ENCODE measurements at regions not wholly inside any gene's neighbourhood (a gene's known extent, or its start where the extent isn't known, plus 50 kb on each side); places are given as distances from the start of the nearest gene placed in this dataset.

- 96 to 100% methylated on average over 1 of the region's 1 CpG for WGBS, 2 experiments (ENCODE audit: insufficient coverage in 1 of 2, insufficient read length in 1 of 2)
- H3K4me1 Mint-ChIP-seq, result peaks cover 14% of the 10 kb centered on the region
- no peak for TF ChIP-seq CTCF (conservative IDR thresholded peaks at IDR 0.05)
- Histone ChIP-seq H3K4me3 (ENCODE audit: low read length) (no peak overlapping the region), H3K4me1 (ENCODE audit: control insufficient read depth, insufficient read depth, low read length) (no peaks in the 10 kb centered on the region), H3K36me3 (ENCODE audit: control insufficient read depth, insufficient read depth, low read length) (no peaks in the 10 kb centered on the region), H3K9ac (ENCODE audit: extremely low read depth, low read length, poor library complexity, severe bottlenecking) (no peak overlapping the region), H3K27ac (ENCODE audit: low read depth, low read length) (no peak overlapping the region), H3K27me3 (ENCODE audit: control insufficient read depth, insufficient read depth, low read length, poor library complexity, severe bottlenecking) (no peaks in the 10 kb centered on the region), H3K9me3 (ENCODE audit: control insufficient read depth, low read length) (peaks cover 4% of the 10 kb centered on the region)
- H3K36me3 Mint-ChIP-seq (ENCODE audit: low read depth), result no peaks in the 10 kb centered on the region
- no peaks in the 10 kb centered on the region for H3K27me3 Mint-ChIP-seq (ENCODE audit: insufficient read depth)
- H3K4me3 Mint-ChIP-seq, result no peak overlapping the region
- DNase-seq, result no peak
- no peak overlapping the region for H3K27ac Mint-ChIP-seq
- no peaks in the 10 kb centered on the region for H3K9me3 Mint-ChIP-seq
Observed at GRCh38 chr1:208420696-208421095, 176.5 kb upstream of the PLXNA2 start.

- Histone ChIP-seq H3K27me3 (ENCODE audit: control insufficient read depth, insufficient read depth, low read length, poor library complexity, severe bottlenecking) (no peaks in the 10 kb centered on the region), H3K4me1 (ENCODE audit: control insufficient read depth, insufficient read depth, low read length) (no peaks in the 10 kb centered on the region), H3K9me3 (ENCODE audit: control insufficient read depth, low read length) (peaks cover 4% of the 10 kb centered on the region), H3K27ac (ENCODE audit: low read depth, low read length) (no peak overlapping the region), H3K36me3 (ENCODE audit: control insufficient read depth, insufficient read depth, low read length) (no peaks in the 10 kb centered on the region), H3K9ac (ENCODE audit: extremely low read depth, low read length, poor library complexity, severe bottlenecking) (no peak overlapping the region), H3K4me3 (ENCODE audit: low read length) (no peak overlapping the region)
- Mint-ChIP-seq H3K9me3 (no peaks in the 10 kb centered on the region), H3K36me3 (ENCODE audit: low read depth) (no peaks in the 10 kb centered on the region), H3K4me1 (peaks cover 14% of the 10 kb centered on the region), H3K4me3 (no peak overlapping the region), H3K27ac (no peak overlapping the region), H3K27me3 (ENCODE audit: insufficient read depth) (no peaks in the 10 kb centered on the region)
- TF ChIP-seq CTCF (conservative IDR thresholded peaks at IDR 0.05), result no peak
- WGBS, 2 experiments (ENCODE audit: insufficient coverage in 1 of 2, insufficient read length in 1 of 2), result 90% methylated on average over 4 of the region's 4 CpGs
- no peak for DNase-seq
Observed at GRCh38 chr1:208421486-208421885, 177.3 kb upstream of the PLXNA2 start.

- H3K27me3 ChIP-seq (ENCODE audit: control insufficient read depth, insufficient read depth, low read length, poor library complexity, severe bottlenecking), result no peaks in the 10 kb centered on the region
- H3K9me3 ChIP-seq (ENCODE audit: control insufficient read depth, low read length), result peaks cover 4% of the 10 kb centered on the region
- H3K4me3 ChIP-seq (ENCODE audit: low read length), result no peak overlapping the region
- WGBS, 2 experiments (ENCODE audit: insufficient coverage in 1 of 2, insufficient read length in 1 of 2), result 80 to 93% methylated on average over 1 to 3 of the region's 3 CpGs
- no peaks in the 10 kb centered on the region for H3K4me1 ChIP-seq (ENCODE audit: control insufficient read depth, insufficient read depth, low read length)
- H3K9me3 Mint-ChIP-seq, result no peaks in the 10 kb centered on the region
- H3K27ac Mint-ChIP-seq, result no peak overlapping the region
- H3K36me3 Mint-ChIP-seq (ENCODE audit: low read depth), result no peaks in the 10 kb centered on the region
- H3K9ac ChIP-seq (ENCODE audit: extremely low read depth, low read length, poor library complexity, severe bottlenecking), result no peak overlapping the region
- no peak for TF ChIP-seq CTCF (conservative IDR thresholded peaks at IDR 0.05)
- H3K27ac ChIP-seq (ENCODE audit: low read depth, low read length), result no peak overlapping the region
- no peak overlapping the region for H3K4me3 Mint-ChIP-seq
- H3K4me1 Mint-ChIP-seq, result peaks cover 10% of the 10 kb centered on the region
- H3K36me3 ChIP-seq (ENCODE audit: control insufficient read depth, insufficient read depth, low read length), result no peaks in the 10 kb centered on the region
- no peaks in the 10 kb centered on the region for H3K27me3 Mint-ChIP-seq (ENCODE audit: insufficient read depth)
- DNase-seq, result no peak
Observed at GRCh38 chr1:208423526-208423925, 179.3 kb upstream of the PLXNA2 start.

Data from endodermal cell (in vitro differentiated cells).